T47D (cell line): ENCODE measurements at regions not wholly inside any gene's neighbourhood (a gene's known extent, or its start where the extent isn't known, plus 50 kb on each side); places are given as distances from the start of the nearest gene placed in this dataset.
A peak's percentile ranks its signal among the peaks of the same experiment; 100 is the strongest.

Experiments used
- DNase-seq, 2 experiments: peaks; one replicate each; pipeline versions ENCODE4 v3.0.0 to v3.0.0-alpha.2; 2011 to 2012; ENCODE audit warnings: low read depth in 1 of 2, low spot score in 1 of 2
- JUND ChIP-seq: IDR thresholded peaks from 2 replicates; pipeline ENCODE4 v1.6.1; 2012; ENCODE audit warnings: low read depth
- in situ Hi-C: cut with HindIII; loops from 2 replicates; pipeline ENCODE4 v1.10.0; 2016; ENCODE audit warnings: low sequenced_read_pairs, low pct_unique_long_range_greater_than_20kb

DNA sequence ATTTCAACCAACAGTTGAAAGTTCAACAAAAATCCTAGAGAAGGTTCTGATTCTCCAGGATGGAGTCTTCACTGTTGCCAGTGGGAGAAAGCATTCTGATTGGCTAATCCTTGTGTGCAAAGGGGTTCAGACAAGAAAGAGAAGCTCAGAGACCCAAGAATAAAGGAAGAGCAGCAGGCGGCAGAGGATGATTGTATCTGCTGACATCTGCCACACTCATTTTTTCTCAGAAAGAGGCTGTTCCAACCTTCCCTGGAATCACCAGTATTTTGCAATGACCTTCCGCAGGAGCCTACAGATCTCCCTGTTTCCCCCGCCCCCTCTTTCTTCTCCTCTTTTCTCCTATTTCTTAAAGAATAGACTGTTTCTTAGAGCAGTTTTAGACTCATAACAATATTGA, 376.7 kb downstream of the CDH26 start:
- in situ Hi-C loops: no loop called here
- TF ChIP-seq JUND: no peak
- no peak for DNase-seq

GRCh38 chr20:60338556-60338955, 380.3 kb downstream of the CDH26 start:
- no peak for TF ChIP-seq JUND
- no peak for DNase-seq
- in situ Hi-C loops: no loop called here

- no peak for DNase-seq
- TF ChIP-seq JUND: no peak
- in situ Hi-C loops: no loop called here
These were observed 381.5 kb downstream of the CDH26 start for GRCh38 chr20:60339738-60340137.

DNA sequence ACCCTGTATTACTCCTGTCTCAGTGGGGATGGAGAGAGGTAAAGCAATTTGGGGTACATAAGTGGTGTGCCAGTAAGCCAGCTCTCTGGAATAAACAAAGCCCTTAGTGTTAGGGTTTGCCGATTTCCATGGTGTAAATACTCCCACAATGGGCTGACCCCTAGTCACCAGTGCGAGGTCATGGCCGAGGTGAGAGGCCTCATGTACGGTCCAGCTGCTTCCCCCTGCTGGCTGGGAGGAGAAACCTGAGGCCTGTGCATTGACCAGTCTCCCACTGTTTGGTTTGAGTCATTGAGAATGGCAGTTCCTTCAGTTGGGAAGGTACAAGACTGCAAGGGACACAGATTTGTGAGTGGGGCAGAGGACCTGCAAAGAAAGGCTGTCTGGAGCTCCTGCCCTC, 382.0 kb downstream of the CDH26 start:
- in situ Hi-C loops: no loop called here
- no peak for TF ChIP-seq JUND
- DNase-seq: peak in 1 of 2 experiments; percentile 7

GRCh38 chr20:60341062-60341461, 382.8 kb downstream of the CDH26 start:
- TF ChIP-seq JUND: no peak
- DNase-seq: no peak
- in situ Hi-C loops: no loop called here

DNA sequence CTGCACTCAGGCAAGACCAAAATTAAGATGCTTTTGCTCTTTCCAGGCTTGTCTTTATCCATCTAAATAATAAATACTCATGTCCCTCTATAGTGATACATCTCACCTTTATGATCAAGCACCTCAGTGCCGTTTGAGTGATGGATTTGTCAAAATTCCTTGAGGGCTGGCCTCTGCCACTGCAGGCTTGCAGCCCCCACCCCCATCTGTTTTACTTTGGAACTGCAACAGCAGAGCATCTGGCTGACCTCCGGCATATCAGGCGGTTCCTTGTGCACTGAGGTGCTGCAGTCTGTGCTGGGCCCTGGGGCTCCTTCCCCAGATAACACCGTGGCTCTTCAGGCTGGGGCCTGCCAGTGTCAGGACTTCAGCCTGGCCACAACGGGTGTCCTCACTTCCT, 386.9 kb downstream of the CDH26 start:
- TF ChIP-seq JUND: no peak
- in situ Hi-C loops: no loop called here
- DNase-seq: no peak

DNA sequence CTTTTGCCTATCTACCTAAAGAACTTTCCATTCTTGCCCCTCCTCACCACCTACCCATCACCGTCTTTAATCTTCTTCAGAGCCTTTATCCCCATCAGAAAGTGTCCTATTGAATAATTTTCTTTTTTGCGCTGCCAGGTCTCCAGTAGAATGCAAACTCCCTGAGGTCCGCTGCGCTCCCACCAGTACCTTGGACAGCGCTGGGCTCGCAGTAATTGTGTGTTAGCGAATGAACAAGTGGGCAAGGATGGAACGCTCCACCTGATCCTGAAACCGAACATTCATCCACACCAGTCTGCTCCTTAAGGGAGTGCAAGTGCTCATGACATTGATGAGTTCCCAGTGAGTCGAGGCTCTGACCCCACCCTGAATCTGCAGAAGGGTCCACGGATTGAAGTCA, 391.2 kb downstream of the CDH26 start:
- DNase-seq: no peak
- TF ChIP-seq JUND: no peak
- in situ Hi-C loops: no loop called here

- no peak for TF ChIP-seq JUND
- peak in 1 of 2 experiments; percentile 63 for DNase-seq
- in situ Hi-C loops: no loop called here
These were observed 393.8 kb downstream of the CDH26 start for GRCh38 chr20:60352017-60352416.

GRCh38 chr20:60352596-60352995, 394.4 kb downstream of the CDH26 start:
- TF ChIP-seq JUND: no peak
- in situ Hi-C loops: no loop called here
- DNase-seq: no peak

GRCh38 chr20:60354024-60354580, 395.9 kb downstream of the CDH26 start:
- in situ Hi-C loops: no loop called here

GRCh38 chr20:60358101-60358500, 399.9 kb downstream of the CDH26 start:
- in situ Hi-C loops: no loop called here
- TF ChIP-seq JUND: no peak
- no peak for DNase-seq

More at GRCh38 chr20:60354024-60354580, 395.9 kb downstream of the CDH26 start:
- no peak for DNase-seq
- TF ChIP-seq JUND: no peak

DNA sequence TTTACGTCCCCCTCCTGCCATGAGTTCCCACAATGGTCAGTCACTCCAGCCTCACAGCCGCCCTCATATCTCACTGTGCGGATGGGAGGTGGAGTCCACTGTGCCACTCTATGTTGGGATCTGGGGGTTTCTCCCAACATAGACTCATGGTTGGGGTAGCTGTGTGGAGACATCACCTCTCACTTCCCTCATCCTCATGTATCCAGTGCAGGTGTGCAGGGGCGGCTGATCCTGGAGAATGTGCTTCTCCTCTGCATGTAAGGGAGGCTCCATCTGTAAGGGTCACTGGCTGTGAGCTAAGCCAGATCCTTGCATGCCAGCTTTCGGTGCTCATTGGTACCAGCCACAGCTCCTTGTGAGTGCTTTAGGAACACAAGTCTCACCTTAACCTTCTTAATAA, 400.8 kb downstream of the CDH26 start:
- TF ChIP-seq JUND: no peak
- DNase-seq: no peak
- in situ Hi-C loops: no loop called here

- in situ Hi-C loops: no loop called here
- no peak for DNase-seq
- TF ChIP-seq JUND: no peak
These were observed 403.7 kb downstream of the CDH26 start for GRCh38 chr20:60361761-60362395.

DNA sequence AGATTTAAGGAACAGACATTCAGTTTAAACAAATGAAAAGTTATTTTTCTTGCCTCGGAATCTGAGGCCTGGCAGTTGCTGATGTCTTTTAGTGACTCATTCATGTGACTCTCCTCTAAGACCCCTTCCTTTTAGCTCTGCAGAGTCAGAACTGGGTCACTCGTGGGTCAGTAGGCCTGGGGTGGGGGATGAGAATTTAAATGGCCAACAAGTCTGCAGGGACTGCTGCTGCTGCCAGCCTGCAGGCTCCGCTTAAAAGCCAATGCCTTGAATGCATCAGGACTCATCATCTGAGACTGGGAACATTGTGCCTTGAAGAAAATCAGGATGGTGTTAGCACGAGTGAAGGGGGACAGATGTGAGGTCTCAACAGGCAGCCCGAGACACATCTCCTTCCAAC, 404.3 kb downstream of the CDH26 start:
- no peak for DNase-seq
- TF ChIP-seq JUND: no peak
- in situ Hi-C loops: no loop called here
